Pancreas (tissue), 10 donors: ENCODE measurements at regions not wholly inside any gene's neighbourhood (a gene's known extent, or its start where the extent isn't known, plus 50 kb on each side); places are given as distances from the start of the nearest gene placed in this dataset.

Experiments
- ATAC-seq, 4 donors: fragments of 200-7000 bp; cut with Tn5 transposase; one replicate each; pipeline versions ENCODE4 v1.8.0 to v1.9.1; 2020; ENCODE audit warnings: mild to moderate bottlenecking in 4 of 4, moderate library complexity in 4 of 4
- DNase-seq, 6 donors: peaks; one replicate each; pipeline ENCODE4 v3.0.0-alpha.2; 2020
- FAIRE-seq: peaks from 2 replicates; lab custom pipeline; 2012; peaks lifted over from hg19 to GRCh38; lab: Jason Lieb, UNC
- H3K27ac ChIP-seq, 4 donors: fragments of 200-600 bp; sonication (generic); 1 replicate in 3 of 4; 2 replicates in 1 of 4; pipeline versions ENCODE4 v1.5.0 to v1.8.0; 2020
- H3K27me3 ChIP-seq, 4 donors: fragments of 200-600 bp; one replicate each; pipeline ENCODE4 v1.8.0; 2021
- H3K36me3 ChIP-seq, 3 donors: fragments of 200-600 bp; sonication (generic) in 1 of 3; one replicate each; pipeline versions ENCODE4 v1.5.0 to v1.8.0; 2020 to 2021
- H3K4me1 ChIP-seq, 3 donors: fragments of 200-600 bp; one replicate each; pipeline ENCODE4 v1.8.0; 2021
- H3K4me3 ChIP-seq, 4 donors: fragments of 200-600 bp; sonication (generic) in 2 of 4; one replicate each; pipeline versions ENCODE4 v1.5.0 to v1.8.0; 2020 to 2021
- H3K9me3 ChIP-seq, 4 donors: fragments of 200-600 bp; one replicate each; pipeline ENCODE4 v1.8.0; 2021
- CTCF ChIP-seq, 4 donors: fragments of 200-600 bp; sonication (generic) in 3 of 4; IDR thresholded peaks; one replicate each; pipeline versions ENCODE4 v1.5.0 to v1.8.0; 2021; ENCODE audit warnings: antibody characterized with exemption in 4 of 4
- WGBS, 2 donors: extraction: QIAGEN DNeasy Blood & Tissue Kit; methylation state at CpG; one replicate each; pipeline ENCODE4 v1.1.7; 2013; 5-methylcytosine and 5-hydroxymethylcytosine counted together
- intact Hi-C, 3 donors: fragments of 100-400 bp; cut with DNase I; formaldehyde crosslinking; loops; one replicate each; pipeline versions ENCODE4 v1.11.1 to v1.14.2; 2022
- donor health status: healthy with polysubstance abuse.
- donor health status: DM: no; HTN: no; CAD: no; lungs with moderate emphysema.
- donor health status: DM: no; HTN: no; CAD: no.
- donor health status: control.
- donor health status: control.
- donor health status: Bipolar disorder and iron deficiency.
- donor health status: DM: yes; HTN: yes; CAD: no.
- donor health status: DM: no; HTN: no; CAD: no.
- donor health status: DM: no; HTN: no; CAD: no.
- donor health status: DM: yes; HTN: yes; CAD: no.

- intact Hi-C loops: no loop called here
- H3K27me3 ChIP-seq: no peaks in the 10 kb centered on the region
- no peak overlapping the region for H3K27ac ChIP-seq
- no peak for TF ChIP-seq CTCF (IDR thresholded peaks at IDR 0.05)
- no peak for ATAC-seq
- no peak overlapping the region for H3K4me3 ChIP-seq
- WGBS, 2 donors: 31 to 33% methylated on average over 14 of the region's 14 CpGs
- H3K36me3 ChIP-seq: no peaks in the 10 kb centered on the region
- no peaks in the 10 kb centered on the region for H3K9me3 ChIP-seq
- H3K4me1 ChIP-seq: no peaks in the 10 kb centered on the region
- DNase-seq: no peak
- no peak for FAIRE-seq
Measured at GRCh38 chr5:176719113-176719739, 71.9 kb downstream of the TSPAN17 start.

- Histone ChIP-seq H3K9me3 (no peaks in the 10 kb centered on the region), H3K36me3 (no peaks in the 10 kb centered on the region), H3K4me3 (no peak overlapping the region), H3K27ac (no peak overlapping the region), H3K27me3 (no peaks in the 10 kb centered on the region), H3K4me1 (no peaks in the 10 kb centered on the region)
- WGBS, 2 donors: 75 to 85% methylated on average over 10 of the region's 10 CpGs
- FAIRE-seq: no peak
- DNase-seq: no peak
- intact Hi-C loops: no loop called here
- TF ChIP-seq CTCF (IDR thresholded peaks at IDR 0.05): no peak
- ATAC-seq: no peak
Measured at GRCh38 chr5:176721509-176721908, 74.2 kb downstream of the TSPAN17 start.

- Histone ChIP-seq H3K27ac (no peak overlapping the region), H3K4me3 (no peak overlapping the region), H3K4me1 (no peaks in the 10 kb centered on the region), H3K27me3 (no peaks in the 10 kb centered on the region), H3K36me3 (no peaks in the 10 kb centered on the region), H3K9me3 (no peaks in the 10 kb centered on the region)
- DNase-seq: no peak
- no peak for TF ChIP-seq CTCF (IDR thresholded peaks at IDR 0.05)
- no peak for FAIRE-seq
- no peak for ATAC-seq
- 35 to 36% methylated on average over 10 of the region's 10 CpGs for WGBS, 2 donors
- intact Hi-C loops: no loop called here
Measured at GRCh38 chr5:176722757-176723156, 75.5 kb downstream of the TSPAN17 start.

- Histone ChIP-seq H3K4me1 (no peaks in the 10 kb centered on the region), H3K27ac (no peak overlapping the region), H3K9me3 (no peaks in the 10 kb centered on the region), H3K36me3 (no peaks in the 10 kb centered on the region), H3K4me3 (no peak overlapping the region), H3K27me3 (no peaks in the 10 kb centered on the region)
- no peak for FAIRE-seq
- 56 to 61% methylated on average over 3 of the region's 3 CpGs for WGBS, 2 donors
- no peak for TF ChIP-seq CTCF (IDR thresholded peaks at IDR 0.05)
- ATAC-seq: no peak
- DNase-seq: no peak
- intact Hi-C loops: no loop called here
Measured at GRCh38 chr5:176723440-176723839, 76.2 kb downstream of the TSPAN17 start.

GRCh38 chr5:176724472-176724871 is 77.2 kb downstream of the TSPAN17 start:
- TF ChIP-seq CTCF (IDR thresholded peaks at IDR 0.05): no peak
- H3K9me3 ChIP-seq: no peaks in the 10 kb centered on the region
- H3K27me3 ChIP-seq: no peaks in the 10 kb centered on the region
- intact Hi-C loops: no loop called here
- no peak for DNase-seq
- no peaks in the 10 kb centered on the region for H3K4me1 ChIP-seq
- no peak for FAIRE-seq
- H3K36me3 ChIP-seq: no peaks in the 10 kb centered on the region
- 52 to 58% methylated on average over 8 of the region's 8 CpGs for WGBS, 2 donors
- no peak overlapping the region for H3K4me3 ChIP-seq
- H3K27ac ChIP-seq: no peak overlapping the region
- no peak for ATAC-seq
